H9 (cell line): ENCODE measurements at regions not wholly inside any gene's neighbourhood (a gene's known extent, or its start where the extent isn't known, plus 50 kb on each side); places are given as distances from the start of the nearest gene placed in this dataset.

ENCODE experiments used
- DNase-seq: peaks from one replicate; pipeline ENCODE4 v3.0.0-alpha.2; 2017
- H2AFZ ChIP-seq: one replicate; pipeline ENCODE4 v1.6.1; 2013; ENCODE audit warnings: mild to moderate bottlenecking, low read length, control low read depth, moderate library complexity
- H2AK5ac ChIP-seq: 2 replicates; pipeline ENCODE4 v1.6.1; 2013; ENCODE audit warnings: low read length, control low read depth, mixed read lengths; ENCODE audit not compliant: insufficient read length
- H2BK120ac ChIP-seq: one replicate; pipeline ENCODE4 v1.6.1; 2013; ENCODE audit warnings: low read depth, mild to moderate bottlenecking, low read length, control low read depth, inconsistent platforms; ENCODE audit not compliant: poor library complexity, severe bottlenecking
- H2BK12ac ChIP-seq: 2 replicates; pipeline ENCODE4 v1.6.1; 2013; ENCODE audit warnings: low read length, control low read depth, mixed read lengths, low read depth; ENCODE audit not compliant: insufficient read length
- H2BK15ac ChIP-seq: 2 replicates; pipeline ENCODE4 v1.6.1; 2013; ENCODE audit warnings: low read depth, low read length, control low read depth
- H2BK20ac ChIP-seq: one replicate; pipeline ENCODE4 v1.6.1; 2013; ENCODE audit warnings: low read depth, mild to moderate bottlenecking, low read length, control low read depth, inconsistent platforms; ENCODE audit not compliant: poor library complexity, severe bottlenecking
- H2BK5ac ChIP-seq: 2 replicates; pipeline ENCODE4 v1.6.1; 2013; ENCODE audit warnings: low read length, control low read depth, mixed read lengths; ENCODE audit not compliant: insufficient read length
- H3K14ac ChIP-seq: 2 replicates; pipeline ENCODE4 v1.6.1; 2013; ENCODE audit warnings: low read length, control low read depth; ENCODE audit not compliant: insufficient read depth
- H3K18ac ChIP-seq: 2 replicates; pipeline ENCODE4 v1.6.1; 2013; ENCODE audit warnings: low read depth, mild to moderate bottlenecking, mixed read lengths, low read length, control low read depth; ENCODE audit not compliant: insufficient read length
- H3K23ac ChIP-seq: 2 replicates; pipeline ENCODE4 v1.6.1; 2013; ENCODE audit warnings: low read length, control low read depth, mixed read lengths, low read depth; ENCODE audit not compliant: insufficient read length
- H3K23me2 ChIP-seq: 2 replicates; pipeline ENCODE4 v1.6.1; 2013; ENCODE audit warnings: low read depth, mild to moderate bottlenecking, mixed read lengths, low read length, control low read depth; ENCODE audit not compliant: insufficient read length, poor library complexity, severe bottlenecking
- H3K27ac ChIP-seq: 2 replicates; pipeline ENCODE4 v1.5.1; 2013; ENCODE audit warnings: low read length, control low read depth, mixed read lengths, low read depth; ENCODE audit not compliant: insufficient read length
- H3K27me3 ChIP-seq: 2 replicates; pipeline ENCODE4 v1.6.1; 2013; ENCODE audit warnings: low read length, control low read depth, inconsistent platforms; ENCODE audit not compliant: insufficient read depth
- H3K4ac ChIP-seq: 2 replicates; pipeline ENCODE4 v1.6.1; 2013; ENCODE audit warnings: low read depth, mild to moderate bottlenecking, control low read depth, inconsistent platforms, low read length, moderate library complexity
- H3K4me1 ChIP-seq: 2 replicates; pipeline ENCODE4 v1.6.1; 2013; ENCODE audit warnings: low read length, control low read depth, inconsistent platforms; ENCODE audit not compliant: insufficient read depth
- H3K4me2 ChIP-seq: 2 replicates; pipeline ENCODE4 v1.6.1; 2013; ENCODE audit warnings: low read length, control low read depth, mixed read lengths; ENCODE audit not compliant: insufficient read length, insufficient read depth
- H3K56ac ChIP-seq: 2 replicates; pipeline ENCODE4 v1.6.1; 2013; ENCODE audit warnings: low read depth, mild to moderate bottlenecking, mixed read lengths, low read length, control low read depth; ENCODE audit not compliant: insufficient read length
- H3K79me1 ChIP-seq: 2 replicates; pipeline ENCODE4 v1.6.1; 2013; ENCODE audit warnings: low read depth, mild to moderate bottlenecking, moderate library complexity, low read length, control low read depth, inconsistent platforms; ENCODE audit not compliant: insufficient read depth, poor library complexity, severe bottlenecking
- H3K79me2 ChIP-seq: 2 replicates; pipeline ENCODE4 v1.6.1; 2013; ENCODE audit warnings: low read length, control low read depth, inconsistent platforms; ENCODE audit not compliant: insufficient read depth
- H3K9ac ChIP-seq: 2 replicates; pipeline ENCODE4 v1.6.1; 2013; ENCODE audit warnings: low read length, control low read depth, mixed read lengths; ENCODE audit not compliant: insufficient read length; ENCODE audit errors: extremely low read depth
- H3K9me3 ChIP-seq: one replicate; pipeline ENCODE4 v1.6.1; 2013; ENCODE audit warnings: low read depth, low read length, inconsistent platforms; ENCODE audit not compliant: control insufficient read depth
- H3T11ph ChIP-seq: one replicate; pipeline ENCODE4 v1.6.1; 2013; ENCODE audit warnings: mild to moderate bottlenecking, low read length, control low read depth, inconsistent platforms
- H4K20me1 ChIP-seq: one replicate; pipeline ENCODE4 v1.6.1; 2013; ENCODE audit not compliant: control insufficient read depth, insufficient read length, insufficient read depth
- H4K5ac ChIP-seq: 2 replicates; pipeline ENCODE4 v1.6.1; 2013; ENCODE audit warnings: low read depth, mild to moderate bottlenecking, mixed read lengths, low read length, control low read depth; ENCODE audit not compliant: insufficient read length
- H4K8ac ChIP-seq: replicated peaks from 2 replicates; pipeline ENCODE4 v1.6.1; 2013; ENCODE audit warnings: low read length, control low read depth, mixed read lengths, low read depth; ENCODE audit not compliant: insufficient read length
- H4K91ac ChIP-seq: 2 replicates; pipeline ENCODE4 v1.6.1; 2013; ENCODE audit warnings: low read depth, mild to moderate bottlenecking, moderate library complexity, mixed read lengths, low read length, control low read depth; ENCODE audit not compliant: insufficient read length
- H3K27ac Mint-ChIP-seq, 3 experiments: 2 replicates in 2 of 3; 3 replicates in 1 of 3; pipeline ENCODE4 v1.8.0; 2020 to 2021; ENCODE audit warnings: mixed read lengths in 3 of 3, mild to moderate bottlenecking in 1 of 3, moderate library complexity in 1 of 3
- H3K27me3 Mint-ChIP-seq: 2 replicates; pipeline ENCODE4 v1.8.0; 2021; ENCODE audit warnings: low read depth, mild to moderate bottlenecking, moderate library complexity, mixed read lengths
- H3K36me3 Mint-ChIP-seq, 3 experiments: 2 replicates in 2 of 3; 3 replicates in 1 of 3; pipeline ENCODE4 v1.8.0; 2020 to 2021; ENCODE audit warnings: low read depth in 3 of 3, mixed read lengths in 3 of 3; ENCODE audit not compliant: insufficient read depth in 1 of 3
- H3K4me1 Mint-ChIP-seq, 2 experiments: 2 replicates each; pipeline ENCODE4 v1.8.0; 2020; ENCODE audit warnings: mixed read lengths in 2 of 2
- H3K4me3 Mint-ChIP-seq, 2 experiments: 2 replicates in 1 of 2; 3 replicates in 1 of 2; pipeline ENCODE4 v1.8.0; 2020 to 2021; ENCODE audit warnings: mild to moderate bottlenecking in 2 of 2, mixed read lengths in 2 of 2, moderate library complexity in 1 of 2
- H3K9me3 Mint-ChIP-seq, 2 experiments: 2 replicates in 1 of 2; 3 replicates in 1 of 2; pipeline ENCODE4 v1.8.0; 2020; ENCODE audit warnings: mild to moderate bottlenecking in 2 of 2, mixed read lengths in 2 of 2, moderate library complexity in 1 of 2
- CTCF ChIP-seq: fragments of 200-600 bp; sonication (generic); conservative IDR thresholded peaks from 3 replicates; pipeline ENCODE4 v1.8.0; 2021; ENCODE audit warnings: antibody characterized with exemption, mild to moderate bottlenecking
- WGBS: extraction: QIAGEN DNeasy Blood & Tissue Kit; methylation state at CpG from one replicate; pipeline ENCODE4 v1.1.7; 2013; ENCODE audit warnings: missing lambda C conversion rate, low lambda C conversion rate, mixed read lengths; ENCODE audit not compliant: insufficient read length; ENCODE audit errors: extremely low coverage; 5-methylcytosine and 5-hydroxymethylcytosine counted together

- Histone ChIP-seq H2BK12ac (no peak overlapping the region), H3K79me2 (no peaks in the 10 kb centered on the region)
- H3K27ac Mint-ChIP-seq, result no peak overlapping the region
Measured at GRCh38 chr4:138513535-138513934, 271.4 kb upstream of the SLC7A11 start.

More at GRCh38 chr4:138513535-138513934, 271.4 kb upstream of the SLC7A11 start:
- Histone ChIP-seq H3K27me3 (no peaks in the 10 kb centered on the region), H3K14ac (no peak overlapping the region), H4K5ac (no peak overlapping the region), H3K9me3 (no peaks in the 10 kb centered on the region), H2AFZ (no peak overlapping the region), H3K4me1 (no peaks in the 10 kb centered on the region), H4K8ac (no peak overlapping the region), H2AK5ac (no peak overlapping the region), H3K4ac (no peak overlapping the region), H4K20me1 (no peaks in the 10 kb centered on the region), H2BK120ac (no peak overlapping the region), H3K23ac (no peak overlapping the region), H3T11ph (no peak overlapping the region), H3K9ac (no peak overlapping the region), H2BK15ac (no peak overlapping the region), H3K79me1 (no peaks in the 10 kb centered on the region), H2BK5ac (no peak overlapping the region), H3K27ac (no peak overlapping the region), H3K23me2 (no peaks in the 10 kb centered on the region), H3K56ac (no peak overlapping the region), H3K18ac (no peak overlapping the region), H2BK20ac (no peak overlapping the region), H3K4me2 (no peak overlapping the region), H4K91ac (no peak overlapping the region)
- no peak for TF ChIP-seq CTCF
- no peak for DNase-seq
- Mint-ChIP-seq H3K9me3 (no peaks in the 10 kb centered on the region), H3K4me3 (no peak overlapping the region), H3K27me3 (no peaks in the 10 kb centered on the region), H3K36me3 (no peaks in the 10 kb centered on the region), H3K4me1 (peaks cover 4 to 9% of the 10 kb centered on the region in 2 experiments; a peak in 3 of 4 replicates)
- no CpG with 5 or more reads among the region's 1 CpG for WGBS
